GM18498 (cell line): ENCODE measurements at regions not wholly inside any gene's neighbourhood (a gene's known extent, or its start where the extent isn't known, plus 50 kb on each side); places are given as distances from the start of the nearest gene placed in this dataset.
"Not testable (repeated sequence)": the region's sequence is repeated elsewhere in the genome, so short reads cannot be mapped to it uniquely, and the experiment has no call there.

ENCODE experiments used
- ATAC-seq: cut with Tn5 transposase; IDR thresholded peaks from one replicate; pipeline ENCODE4 v1.9.1; 2021; ENCODE audit warnings: mild to moderate bottlenecking, moderate library complexity; ENCODE audit not compliant: unreplicated experiment

GRCh38 chr13:58329746-58330145, 698.2 kb downstream of the PCDH17 start:
- no peak for ATAC-seq

GRCh38 chr13:58340895-58341294, 709.4 kb downstream of the PCDH17 start:
- ATAC-seq: no peak

GRCh38 chr13:58341318-58341717, 709.8 kb downstream of the PCDH17 start:
- no peak for ATAC-seq

GRCh38 chr13:58343076-58343475, 711.5 kb downstream of the PCDH17 start:
- ATAC-seq: no peak

- not testable (repeated sequence) for ATAC-seq
These were observed 720.6 kb downstream of the PCDH17 start for GRCh38 chr13:58352100-58352499.

GRCh38 chr13:58369936-58370335, 738.4 kb downstream of the PCDH17 start:
- no peak for ATAC-seq

GRCh38 chr13:58376349-58376748, 744.8 kb downstream of the PCDH17 start:
- ATAC-seq: peak; percentile 24

- ATAC-seq: peak; percentile 71
These were observed 745.2 kb downstream of the PCDH17 start for GRCh38 chr13:58376775-58377174.

GRCh38 chr13:58379221-58379620, 747.7 kb downstream of the PCDH17 start:
- ATAC-seq: no peak

GRCh38 chr13:58385336-58385735, 753.8 kb downstream of the PCDH17 start:
- ATAC-seq: not testable (repeated sequence)

- no peak for ATAC-seq
These were observed 766.2 kb downstream of the PCDH17 start for GRCh38 chr13:58397596-58398387.

- ATAC-seq: no peak
These were observed 767.7 kb downstream of the PCDH17 start for GRCh38 chr13:58399263-58399662.

GRCh38 chr13:58406545-58406944, 775.0 kb downstream of the PCDH17 start:
- no peak for ATAC-seq

GRCh38 chr13:58429917-58430316, 798.4 kb downstream of the PCDH17 start:
- no peak for ATAC-seq

- ATAC-seq: no peak
These were observed 803.4 kb downstream of the PCDH17 start for GRCh38 chr13:58434943-58435342.

GRCh38 chr13:58437427-58437826, 805.9 kb downstream of the PCDH17 start:
- no peak for ATAC-seq

- ATAC-seq: no peak
These were observed 815.4 kb downstream of the PCDH17 start for GRCh38 chr13:58446979-58447378.

GRCh38 chr13:58452123-58452623, 820.6 kb downstream of the PCDH17 start:
- no peak for ATAC-seq

GRCh38 chr13:58455094-58455493, 823.5 kb downstream of the PCDH17 start:
- ATAC-seq: no peak

- no peak for ATAC-seq
These were observed 829.7 kb downstream of the PCDH17 start for GRCh38 chr13:58461217-58461616.

GRCh38 chr13:58463841-58464240, 832.3 kb downstream of the PCDH17 start:
- no peak for ATAC-seq

GRCh38 chr13:58467176-58467575, 835.6 kb downstream of the PCDH17 start:
- ATAC-seq: no peak

- ATAC-seq: no peak
These were observed 840.9 kb downstream of the PCDH17 start for GRCh38 chr13:58472483-58472882.
